Endothelial cell of umbilical vein (primary cell): ENCODE measurements at regions not wholly inside any gene's neighbourhood (a gene's known extent, or its start where the extent isn't known, plus 50 kb on each side); places are given as distances from the start of the nearest gene placed in this dataset.

Experiments
- MAX ChIP-seq: IDR thresholded peaks from 2 replicates; pipeline ENCODE4 v1.6.1; 2011; ENCODE audit not compliant: insufficient read depth, insufficient read length
- POLR2A ChIP-seq: IDR thresholded peaks from 2 replicates; pipeline ENCODE4 v1.6.1; 2012; ENCODE audit warnings: low read depth, mild to moderate bottlenecking, control low read depth, low read length
- TF ChIP-seq, protein P1 (sequence below), 2 donors: IDR thresholded peaks; 1 replicate in 1 of 2; 2 replicates in 1 of 2; pipeline ENCODE4 v1.5.1; 2011; ENCODE audit warnings: low read length in 2 of 2, mild to moderate bottlenecking in 2 of 2, moderate library complexity in 2 of 2, control low read depth in 1 of 2, inconsistent platforms in 1 of 2, low read depth in 1 of 2; ENCODE audit not compliant: insufficient read depth in 1 of 2; ENCODE audit errors: extremely low read depth in 1 of 2

- TF ChIP-seq, protein P1, sequence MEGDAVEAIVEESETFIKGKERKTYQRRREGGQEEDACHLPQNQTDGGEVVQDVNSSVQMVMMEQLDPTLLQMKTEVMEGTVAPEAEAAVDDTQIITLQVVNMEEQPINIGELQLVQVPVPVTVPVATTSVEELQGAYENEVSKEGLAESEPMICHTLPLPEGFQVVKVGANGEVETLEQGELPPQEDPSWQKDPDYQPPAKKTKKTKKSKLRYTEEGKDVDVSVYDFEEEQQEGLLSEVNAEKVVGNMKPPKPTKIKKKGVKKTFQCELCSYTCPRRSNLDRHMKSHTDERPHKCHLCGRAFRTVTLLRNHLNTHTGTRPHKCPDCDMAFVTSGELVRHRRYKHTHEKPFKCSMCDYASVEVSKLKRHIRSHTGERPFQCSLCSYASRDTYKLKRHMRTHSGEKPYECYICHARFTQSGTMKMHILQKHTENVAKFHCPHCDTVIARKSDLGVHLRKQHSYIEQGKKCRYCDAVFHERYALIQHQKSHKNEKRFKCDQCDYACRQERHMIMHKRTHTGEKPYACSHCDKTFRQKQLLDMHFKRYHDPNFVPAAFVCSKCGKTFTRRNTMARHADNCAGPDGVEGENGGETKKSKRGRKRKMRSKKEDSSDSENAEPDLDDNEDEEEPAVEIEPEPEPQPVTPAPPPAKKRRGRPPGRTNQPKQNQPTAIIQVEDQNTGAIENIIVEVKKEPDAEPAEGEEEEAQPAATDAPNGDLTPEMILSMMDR (IDR thresholded peaks at IDR 0.05; ENCODE audit: extremely low read depth in 1 of 2, insufficient read depth in 1 of 2, low read depth in 1 of 2, low read length in 2 of 2), result no peak
- TF ChIP-seq MAX (no peak), POLR2A (no peak)
These were observed 162.3 kb upstream of the CCDC68 start for GRCh38 chr18:55121397-55122170.
